ENCODE measurements at regions not wholly inside any gene's neighbourhood (a gene's known extent, or its start where the extent isn't known, plus 50 kb on each side); places are given as distances from the start of the nearest gene placed in this dataset.
"Not testable (repeated sequence)": the region's sequence is repeated elsewhere in the genome, so short reads cannot be mapped to it uniquely, and the experiment has no call there.

- DNase-seq, result no peak
Observed at GRCh38 chrX:13955975-13956374, 73.7 kb downstream of the GEMIN8 start.

GRCh38 chrX:13955095-13955647 lies 74.5 kb downstream of the GEMIN8 start:
- no peak for DNase-seq

DNA sequence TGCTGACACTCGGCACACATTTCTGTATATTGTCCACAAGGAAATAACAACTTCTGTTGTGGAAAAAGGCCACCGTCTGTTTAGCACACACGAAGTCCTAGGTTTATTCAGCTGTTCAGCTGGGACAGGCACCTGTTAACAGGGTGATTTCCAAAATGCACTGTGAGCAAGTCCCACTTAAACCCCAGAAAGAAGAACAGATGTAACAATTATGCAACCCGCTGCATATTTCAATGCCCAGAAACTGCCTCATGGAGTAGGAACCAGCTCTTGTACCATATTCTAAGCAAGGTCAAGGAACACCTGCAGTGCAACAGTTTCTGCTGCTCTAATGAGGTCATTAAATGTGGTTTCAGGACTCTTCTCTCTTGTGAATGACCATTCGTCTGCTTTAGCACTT lies 77.1 kb downstream of the GEMIN8 start:
- no peak for DNase-seq

DNA sequence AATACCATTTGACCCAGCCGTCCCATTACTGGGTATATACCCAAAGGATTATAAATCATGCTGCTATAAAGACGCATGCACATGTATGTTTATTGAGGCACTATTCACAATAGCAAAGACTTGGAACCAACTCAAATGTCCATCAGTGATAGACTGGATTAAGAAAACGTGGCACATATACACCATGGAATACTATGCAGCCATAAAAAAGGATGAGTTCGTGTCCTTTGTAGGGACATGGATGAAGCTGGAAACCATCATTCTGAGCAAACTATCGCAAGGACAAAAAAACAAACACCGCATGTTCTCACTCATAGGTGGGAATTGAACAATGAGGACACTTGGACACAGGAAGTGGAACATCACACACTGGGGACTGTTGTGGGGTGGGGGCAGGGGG lies 83.5 kb downstream of the GEMIN8 start:
- DNase-seq, result not testable (repeated sequence)

DNA sequence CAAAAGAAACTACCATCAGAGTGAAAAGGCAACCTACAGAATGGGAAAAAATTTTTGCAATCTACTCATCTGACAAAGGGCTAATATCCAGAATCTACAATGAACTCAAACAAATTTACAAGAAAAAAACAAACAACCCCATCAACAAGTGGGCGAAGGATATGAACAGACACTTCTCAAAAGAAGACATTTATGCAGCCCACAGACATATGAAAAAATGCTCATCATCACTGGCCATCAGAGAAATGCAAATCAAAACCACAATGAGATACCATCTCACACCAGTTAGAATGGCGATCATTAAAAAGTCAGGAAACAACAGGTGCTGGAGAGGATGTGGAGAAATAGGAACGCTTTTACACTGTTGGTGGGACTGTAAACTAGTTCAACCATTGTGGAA lies 83.9 kb downstream of the GEMIN8 start:
- not testable (repeated sequence) for DNase-seq

DNA sequence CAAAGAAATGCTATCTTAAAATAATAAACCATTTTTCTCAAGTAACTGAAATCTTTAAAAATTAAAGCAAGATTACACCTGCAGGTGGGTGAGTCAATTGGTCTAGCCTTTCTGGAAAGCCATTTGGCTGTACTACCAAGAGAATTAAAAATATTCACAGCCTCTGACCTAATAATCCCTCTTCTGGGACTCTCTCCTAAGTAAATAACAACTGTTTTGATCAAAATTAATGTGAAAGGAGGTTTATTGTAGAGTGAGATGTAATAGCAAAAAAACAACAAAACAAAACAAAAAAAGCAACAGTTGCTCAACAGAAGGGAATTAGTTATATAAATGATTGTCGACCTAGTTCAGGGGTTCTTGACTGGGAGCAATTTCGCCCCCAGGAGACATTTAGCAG lies 89.0 kb downstream of the GEMIN8 start:
- no peak for DNase-seq

DNA sequence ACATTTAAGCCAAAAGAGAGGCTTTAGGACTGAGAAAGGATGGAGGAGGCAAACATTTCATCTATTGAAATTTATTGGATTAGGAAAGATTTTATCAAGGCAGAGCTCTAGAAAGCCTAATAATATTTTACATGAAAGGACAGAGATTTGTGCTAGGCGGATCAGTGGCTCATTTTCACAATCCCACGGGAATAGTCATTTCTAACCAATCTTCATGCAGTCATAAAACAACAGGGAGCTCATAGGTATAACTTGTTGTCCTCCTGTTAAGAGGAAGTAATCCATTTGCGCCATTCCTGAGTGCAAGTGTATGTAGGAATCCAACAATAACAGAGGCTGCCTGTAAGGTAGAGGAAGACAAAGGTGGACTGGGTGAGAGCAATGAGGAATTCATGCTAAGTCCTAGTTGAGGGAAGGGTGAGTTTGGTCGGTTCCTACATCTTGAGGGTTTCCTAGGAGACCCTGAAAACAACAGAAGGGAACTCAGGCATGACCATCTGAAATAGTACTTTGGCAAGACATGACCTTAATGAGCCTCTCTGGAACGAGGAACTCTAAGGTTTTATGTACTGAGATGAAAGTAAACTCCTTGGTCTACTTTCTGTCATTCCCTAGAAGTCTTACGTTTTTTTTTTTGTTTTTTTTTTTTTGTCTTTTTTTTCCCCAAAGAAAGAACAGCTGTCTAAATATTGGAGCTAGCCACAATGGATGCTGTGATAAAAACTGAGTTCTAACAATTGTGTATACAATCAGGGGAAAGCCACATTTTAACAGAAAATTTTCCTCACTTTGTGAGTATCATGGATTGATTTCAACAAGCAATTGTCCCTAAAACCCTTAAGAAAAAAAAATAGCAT lies 89.7 kb downstream of the GEMIN8 start:
- DNase-seq, result no peak

DNA sequence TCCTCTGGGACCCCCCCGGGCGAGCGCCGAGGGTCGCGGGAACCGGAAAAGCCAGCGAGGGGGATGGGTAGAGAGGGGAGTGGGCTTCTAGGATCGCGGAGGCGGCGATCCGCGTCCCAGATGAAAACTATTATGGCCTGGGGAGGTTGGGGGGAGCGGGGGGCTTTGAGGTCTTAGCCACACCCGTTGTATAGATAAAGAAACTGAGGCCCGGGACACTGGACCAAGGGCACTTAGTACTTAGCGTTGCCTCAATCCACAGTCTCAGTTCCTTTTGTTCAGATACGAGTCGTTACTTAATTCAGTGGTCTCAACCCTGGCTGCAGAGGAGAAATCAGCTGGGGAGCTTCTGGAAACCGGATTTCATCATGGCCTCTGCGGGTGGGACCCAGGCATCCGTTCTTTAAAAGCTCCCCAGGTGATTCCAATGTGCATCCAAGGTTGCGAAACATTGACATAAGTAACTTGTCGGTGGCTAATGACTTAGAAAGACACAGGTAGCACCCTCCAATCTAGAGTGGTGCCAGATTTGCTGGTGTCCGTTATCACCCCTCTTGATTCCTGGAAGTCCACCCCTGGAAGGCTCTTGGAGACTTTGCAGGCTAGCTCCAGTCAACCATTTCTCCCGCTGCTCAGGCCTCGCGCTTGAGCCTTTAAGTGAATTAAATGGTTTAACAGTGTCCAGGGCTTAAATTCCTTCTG lies 90.7 kb downstream of the GEMIN8 start:
- DNase-seq, result no peak

DNA sequence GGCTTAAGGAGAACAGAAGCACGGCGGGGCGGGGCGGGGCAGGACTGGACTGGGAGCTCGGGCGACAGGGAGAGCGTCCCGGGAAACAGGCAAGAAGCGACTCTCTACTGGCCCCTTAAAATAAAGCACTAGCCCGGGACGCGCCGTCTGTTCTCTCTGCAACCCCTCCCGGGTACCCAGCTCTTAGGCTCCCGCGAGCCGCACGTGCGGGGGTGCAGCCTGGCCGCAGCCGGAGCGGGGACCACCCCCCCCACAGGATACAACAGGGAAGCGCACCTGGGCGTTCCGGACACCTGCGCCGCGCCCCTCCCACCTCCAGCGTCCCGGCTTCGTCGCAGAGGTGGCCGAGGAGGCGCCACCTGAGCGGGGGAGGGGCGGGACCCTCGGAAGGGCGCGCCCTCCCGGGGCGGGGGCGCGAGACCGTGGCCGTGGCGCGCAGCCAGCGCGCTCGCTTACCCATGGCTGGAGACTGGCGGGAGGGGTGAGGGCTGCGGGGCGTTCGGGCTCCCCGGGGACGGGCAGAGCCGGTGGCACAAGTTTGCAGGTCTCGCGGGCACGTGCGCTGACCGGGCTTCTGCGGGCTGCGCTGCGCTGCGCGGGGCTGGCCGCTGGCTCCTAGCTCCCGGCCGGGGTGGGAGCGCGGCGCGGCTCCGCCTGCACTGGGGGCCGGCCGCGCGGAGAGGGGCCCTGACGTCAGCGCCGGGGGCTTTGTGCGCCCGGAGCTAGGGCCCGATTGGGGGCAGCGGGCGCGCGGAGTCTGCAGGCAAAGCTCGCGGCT lies 91.5 kb downstream of the GEMIN8 start:
- DNase-seq, result no peak

- DNase-seq, result peak; percentile 6
Observed at GRCh38 chrX:13937370-13938050, 92.2 kb downstream of the GEMIN8 start.

DNA sequence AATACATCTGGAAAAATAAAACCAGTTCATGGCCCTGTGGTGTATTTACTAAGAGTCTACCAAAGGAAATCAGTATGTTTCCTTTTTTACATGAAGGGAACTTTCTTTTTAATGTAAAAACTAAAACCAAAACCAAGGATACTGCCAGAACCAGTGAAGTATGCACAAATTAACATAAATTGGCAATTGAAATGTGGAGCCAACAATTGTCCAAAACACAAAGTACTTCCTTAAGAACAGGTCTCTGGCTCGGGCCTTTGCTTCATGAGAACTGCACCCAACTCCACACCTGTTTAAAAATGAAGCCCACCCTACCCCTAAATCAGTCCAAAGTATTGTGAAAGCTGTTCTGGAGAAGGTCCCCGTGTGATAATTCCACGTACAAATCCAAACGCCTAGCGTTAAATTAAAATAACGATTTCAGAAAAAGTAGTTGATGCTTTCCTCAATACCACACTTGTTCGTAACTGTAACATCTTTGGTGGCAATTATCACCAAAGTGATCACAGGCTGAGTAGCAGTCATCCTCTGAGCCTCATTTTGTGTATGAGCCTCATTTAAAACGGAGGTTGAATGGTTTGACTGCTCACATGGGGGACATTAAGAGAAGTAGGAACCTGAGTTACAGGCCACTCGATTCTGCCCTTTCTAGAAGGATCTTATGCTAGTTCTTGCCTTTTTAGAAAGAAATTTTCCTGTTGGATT lies 93.0 kb downstream of the GEMIN8 start:
- DNase-seq, result no peak

DNA sequence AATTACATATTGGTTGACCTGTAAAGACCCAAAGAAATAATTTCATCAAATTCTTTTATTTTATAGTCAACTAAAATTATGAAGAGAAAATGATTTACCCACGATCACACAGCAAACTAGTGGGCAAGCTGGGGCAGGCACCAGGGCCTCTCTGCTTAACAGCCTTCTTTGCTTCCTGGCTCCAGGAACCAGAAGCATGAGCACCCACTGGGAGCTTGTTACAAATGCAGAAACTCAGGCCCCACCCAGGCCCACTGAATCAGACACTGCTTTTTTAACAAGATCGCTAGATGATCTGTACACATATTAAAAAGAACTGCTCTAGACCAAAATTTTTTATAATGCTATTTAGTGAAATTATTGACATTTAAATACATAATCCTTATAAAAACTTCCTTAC lies 95.0 kb downstream of the GEMIN8 start:
- DNase-seq, result no peak

DNA sequence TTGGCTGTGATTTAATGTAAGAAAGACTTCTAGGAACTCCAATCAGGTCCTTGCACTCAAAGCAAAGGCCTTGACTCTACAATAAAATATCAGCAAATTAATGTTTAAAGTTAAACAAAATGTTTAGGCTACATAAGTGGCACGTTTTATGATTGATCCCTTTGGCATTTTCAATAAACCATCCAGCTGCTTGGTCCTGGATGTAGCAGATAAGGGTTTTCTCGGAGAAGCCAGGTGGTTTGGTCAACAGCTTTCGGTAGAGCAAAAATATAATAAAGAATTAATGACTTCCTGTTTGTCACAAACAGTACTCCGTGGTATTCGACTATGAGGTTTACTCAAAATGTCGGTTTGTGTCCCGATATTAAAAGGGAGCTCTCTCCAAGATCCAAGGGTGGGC lies 95.8 kb downstream of the GEMIN8 start:
- no peak for DNase-seq

DNA sequence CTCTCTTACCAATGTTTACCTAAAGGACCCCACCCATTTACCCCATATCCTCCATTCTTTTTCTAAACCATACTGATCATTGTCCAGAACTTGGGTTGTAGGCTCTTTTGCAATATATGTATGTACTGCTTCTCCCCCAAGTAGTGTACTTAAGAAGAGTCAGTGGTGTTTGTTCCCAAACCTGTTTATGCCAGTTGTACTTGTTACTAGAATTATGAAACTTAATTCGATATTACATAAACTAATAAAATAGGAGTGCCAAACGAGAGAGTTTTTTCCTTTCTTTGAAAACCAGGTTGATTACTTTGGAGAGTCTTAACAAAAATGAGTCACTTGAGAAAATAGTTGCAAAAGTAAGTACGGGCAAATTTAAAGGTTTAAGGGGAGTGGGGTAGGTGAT lies 96.3 kb downstream of the GEMIN8 start:
- no peak for DNase-seq

DNA sequence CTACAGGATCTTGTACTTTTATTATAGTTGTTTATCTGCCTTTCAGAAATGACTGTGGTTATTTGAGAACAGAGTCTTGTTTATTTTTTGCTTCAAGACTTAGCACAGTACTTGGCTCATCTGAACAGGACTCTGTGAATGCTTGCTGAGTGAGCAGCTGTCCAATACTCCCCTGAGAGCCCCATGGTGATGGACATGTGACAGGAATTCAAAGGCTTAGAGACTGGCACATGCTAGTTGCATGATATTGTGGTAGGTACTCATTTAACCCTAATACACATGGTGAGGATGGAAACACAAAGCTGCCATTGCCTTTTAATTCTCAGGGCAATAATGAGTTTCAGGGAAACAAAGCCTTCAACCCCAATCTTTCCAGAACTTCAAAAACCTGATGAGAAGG lies 97.3 kb downstream of the GEMIN8 start:
- DNase-seq, result no peak

DNA sequence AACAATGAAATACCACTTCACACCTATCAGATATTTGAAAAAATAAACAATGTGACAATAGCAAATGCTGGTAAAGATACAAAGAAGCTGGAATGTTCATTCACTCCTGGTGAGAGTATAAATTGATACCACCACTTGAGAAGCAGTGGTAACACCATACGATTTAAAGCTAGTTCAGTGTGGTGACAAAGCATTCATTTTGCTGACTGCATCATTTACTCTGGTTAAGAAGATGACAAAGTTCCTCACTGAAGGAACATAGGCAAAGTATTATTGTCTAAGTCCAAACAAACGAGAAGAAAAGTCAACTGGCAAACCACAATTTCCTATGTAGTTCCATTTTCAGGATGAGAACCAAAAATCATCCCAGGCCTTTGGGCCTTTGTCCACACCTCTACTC lies 102.5 kb downstream of the GEMIN8 start:
- no peak for DNase-seq

DNA sequence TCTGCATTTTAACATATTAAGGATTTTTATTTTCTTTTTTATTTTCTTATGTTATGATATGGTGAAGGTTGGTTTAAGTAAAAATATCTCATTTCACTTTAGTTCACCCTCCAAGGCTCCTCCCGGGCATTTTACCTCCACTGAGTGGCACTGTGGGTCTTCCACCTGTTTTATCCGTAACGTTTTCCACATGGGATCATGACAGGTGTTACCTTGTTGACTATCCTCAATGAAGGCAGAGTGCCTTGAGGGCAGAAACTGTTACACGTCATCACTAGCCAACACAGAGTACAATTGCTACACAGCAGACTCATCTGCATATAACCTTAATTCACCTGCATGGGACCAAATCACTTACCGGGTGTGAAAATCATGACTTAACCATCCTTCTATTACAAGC lies 105.8 kb downstream of the GEMIN8 start:
- DNase-seq, result no peak

GRCh38 chrX:13923289-13923688 lies 106.4 kb upstream of the GPM6B start:
- DNase-seq, result no peak

DNA sequence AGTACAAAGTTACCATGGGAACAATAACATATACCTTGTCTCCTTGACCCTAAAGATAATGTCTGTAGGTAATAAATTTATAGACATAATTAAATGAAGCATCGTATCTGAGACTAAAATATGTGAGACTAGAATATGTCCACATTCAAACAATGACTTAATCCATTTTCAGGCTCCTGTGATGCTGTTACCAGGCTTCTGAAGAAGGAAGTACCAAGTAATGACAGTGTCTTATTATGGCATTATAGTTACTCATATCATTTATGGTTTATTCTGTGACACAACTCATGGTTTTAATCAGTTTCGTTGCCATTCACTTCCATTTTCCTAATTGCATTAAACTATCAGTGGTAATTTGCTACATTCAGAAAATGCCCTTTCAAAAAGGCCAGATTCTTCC lies 100.6 kb upstream of the GPM6B start:
- DNase-seq, result no peak

- no peak for DNase-seq
Observed at GRCh38 chrX:13911586-13911985, 94.7 kb upstream of the GPM6B start.

GRCh38 chrX:13906093-13906492 lies 89.2 kb upstream of the GPM6B start:
- no peak for DNase-seq

DNA sequence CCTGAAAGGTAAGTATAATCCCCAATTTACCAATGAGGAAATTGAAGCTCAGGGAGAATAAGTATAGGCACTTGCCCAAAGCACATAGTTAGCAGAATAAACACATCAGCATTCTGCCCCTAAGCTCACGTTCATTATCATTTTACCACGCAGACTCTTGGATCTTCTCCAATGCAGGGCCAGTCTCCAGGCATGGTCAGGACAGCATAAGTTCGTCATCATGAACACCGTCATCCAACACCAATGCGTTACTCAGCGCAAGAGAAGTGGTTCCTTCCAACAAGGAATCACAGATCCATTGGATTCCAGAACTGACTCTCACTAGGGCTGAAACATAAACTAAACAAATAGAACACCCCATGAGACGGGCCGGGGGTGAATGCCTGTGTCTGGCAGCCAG lies 86.5 kb upstream of the GPM6B start:
- DNase-seq, result no peak

Data from skin of body (tissue), 1 donor.